ENCODE measurements at regions not wholly inside any gene's neighbourhood (a gene's known extent, or its start where the extent isn't known, plus 50 kb on each side); places are given as distances from the start of the nearest gene placed in this dataset.

- TF ChIP-seq, protein P1, sequence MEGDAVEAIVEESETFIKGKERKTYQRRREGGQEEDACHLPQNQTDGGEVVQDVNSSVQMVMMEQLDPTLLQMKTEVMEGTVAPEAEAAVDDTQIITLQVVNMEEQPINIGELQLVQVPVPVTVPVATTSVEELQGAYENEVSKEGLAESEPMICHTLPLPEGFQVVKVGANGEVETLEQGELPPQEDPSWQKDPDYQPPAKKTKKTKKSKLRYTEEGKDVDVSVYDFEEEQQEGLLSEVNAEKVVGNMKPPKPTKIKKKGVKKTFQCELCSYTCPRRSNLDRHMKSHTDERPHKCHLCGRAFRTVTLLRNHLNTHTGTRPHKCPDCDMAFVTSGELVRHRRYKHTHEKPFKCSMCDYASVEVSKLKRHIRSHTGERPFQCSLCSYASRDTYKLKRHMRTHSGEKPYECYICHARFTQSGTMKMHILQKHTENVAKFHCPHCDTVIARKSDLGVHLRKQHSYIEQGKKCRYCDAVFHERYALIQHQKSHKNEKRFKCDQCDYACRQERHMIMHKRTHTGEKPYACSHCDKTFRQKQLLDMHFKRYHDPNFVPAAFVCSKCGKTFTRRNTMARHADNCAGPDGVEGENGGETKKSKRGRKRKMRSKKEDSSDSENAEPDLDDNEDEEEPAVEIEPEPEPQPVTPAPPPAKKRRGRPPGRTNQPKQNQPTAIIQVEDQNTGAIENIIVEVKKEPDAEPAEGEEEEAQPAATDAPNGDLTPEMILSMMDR (IDR thresholded peaks at IDR 0.05; ENCODE audit: borderline replicate concordance, control extremely low read depth, extremely low read depth, insufficient read depth, missing control alignments), result no peak
- no peak for DNase-seq (ENCODE audit: low spot score)
- in situ Hi-C loops (cut with MboI; ENCODE audit: low sequenced_read_pairs, unreplicated experiment), result no loop called here
Observed at GRCh38 chr11:70741085-70741484, 342.8 kb downstream of the CTTN start.

DNA sequence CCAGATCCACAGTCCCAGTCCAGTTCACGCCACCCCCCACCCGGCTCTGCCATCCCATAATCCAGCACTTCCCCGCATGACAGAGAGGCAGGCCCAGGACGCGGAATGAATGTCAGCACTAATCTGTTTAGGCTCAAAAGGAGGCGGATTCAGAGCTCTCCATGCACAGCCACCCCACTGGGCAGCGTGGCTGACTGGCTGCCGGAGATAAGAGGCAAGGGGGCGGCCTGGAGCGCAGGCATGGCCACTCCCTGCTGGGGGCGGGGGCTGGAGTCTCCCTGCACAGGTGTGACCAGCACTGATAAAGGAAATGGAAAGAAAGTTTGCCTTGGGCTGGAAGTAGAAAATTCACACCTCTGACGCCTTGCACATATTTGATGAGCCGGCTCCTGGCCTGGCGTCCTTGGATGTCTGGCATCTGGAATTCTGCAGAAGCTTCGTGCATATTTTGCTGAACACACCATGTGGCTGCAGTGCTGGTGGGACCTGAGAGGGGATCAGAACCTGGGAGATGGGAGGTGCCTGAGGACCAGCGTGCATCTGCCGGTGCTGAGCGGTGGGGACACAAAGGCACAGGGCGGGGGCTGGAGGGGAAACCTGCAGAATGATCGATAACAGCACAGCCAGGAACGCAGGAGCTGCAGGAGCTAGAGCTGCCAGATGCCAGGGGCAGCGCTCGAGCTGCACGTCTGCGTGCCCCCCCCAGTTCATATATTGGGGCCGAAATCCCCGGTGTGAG lies 344.4 kb downstream of the CTTN start:
- TF ChIP-seq, protein P1 (IDR thresholded peaks at IDR 0.05; ENCODE audit: borderline replicate concordance, control extremely low read depth, extremely low read depth, insufficient read depth, missing control alignments), result no peak
- no peak for DNase-seq (ENCODE audit: low spot score)
- in situ Hi-C loops (cut with MboI; ENCODE audit: low sequenced_read_pairs, unreplicated experiment), result no loop called here

DNA sequence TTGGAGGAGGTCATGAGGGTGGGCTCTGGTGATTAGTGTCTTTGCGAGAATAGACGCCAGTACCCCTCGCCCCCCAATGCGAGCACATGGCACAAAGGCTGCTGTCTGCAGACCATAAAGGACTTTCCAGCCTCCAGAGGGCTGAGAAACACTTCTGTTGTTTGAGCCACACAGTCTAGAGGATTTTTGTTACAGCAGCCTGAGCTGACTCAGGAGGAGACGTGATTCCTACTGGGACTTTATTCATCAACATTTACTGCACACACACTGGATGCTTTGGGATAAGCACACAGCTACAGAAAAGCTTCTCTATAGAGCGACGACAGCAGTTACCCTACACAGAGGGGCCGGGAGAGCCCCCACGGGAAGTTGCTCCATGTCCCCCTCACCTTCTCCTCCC lies 345.0 kb downstream of the CTTN start:
- TF ChIP-seq, protein P1 (IDR thresholded peaks at IDR 0.05; ENCODE audit: borderline replicate concordance, control extremely low read depth, extremely low read depth, insufficient read depth, missing control alignments), result no peak
- DNase-seq (ENCODE audit: low spot score), result no peak
- in situ Hi-C loops (cut with MboI; ENCODE audit: low sequenced_read_pairs, unreplicated experiment), result no loop called here

DNA sequence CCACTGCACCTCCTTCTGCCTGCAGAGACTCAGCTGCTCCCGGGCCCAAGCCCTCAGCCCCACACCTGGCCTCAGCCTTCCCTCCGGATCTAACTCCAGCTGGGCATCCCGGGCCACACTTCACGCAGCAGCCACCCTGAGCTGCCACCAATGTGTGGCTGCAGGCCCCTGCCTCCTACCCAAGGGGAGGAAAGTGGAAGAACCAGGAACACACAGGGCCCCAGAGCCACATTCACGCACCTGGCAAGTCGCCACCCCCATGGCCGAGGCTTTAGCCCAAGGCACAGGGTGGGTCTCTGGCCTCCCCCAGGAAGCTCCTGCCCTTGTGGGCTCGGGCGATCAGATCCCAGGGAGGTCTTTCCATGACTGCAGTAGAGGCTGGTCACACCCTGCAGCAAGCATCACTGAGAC lies 345.6 kb downstream of the CTTN start:
- TF ChIP-seq, protein P1 (IDR thresholded peaks at IDR 0.05; ENCODE audit: borderline replicate concordance, control extremely low read depth, extremely low read depth, insufficient read depth, missing control alignments), result no peak
- DNase-seq (ENCODE audit: low spot score), result no peak
- in situ Hi-C loops (cut with MboI; ENCODE audit: low sequenced_read_pairs, unreplicated experiment), result no loop called here

DNA sequence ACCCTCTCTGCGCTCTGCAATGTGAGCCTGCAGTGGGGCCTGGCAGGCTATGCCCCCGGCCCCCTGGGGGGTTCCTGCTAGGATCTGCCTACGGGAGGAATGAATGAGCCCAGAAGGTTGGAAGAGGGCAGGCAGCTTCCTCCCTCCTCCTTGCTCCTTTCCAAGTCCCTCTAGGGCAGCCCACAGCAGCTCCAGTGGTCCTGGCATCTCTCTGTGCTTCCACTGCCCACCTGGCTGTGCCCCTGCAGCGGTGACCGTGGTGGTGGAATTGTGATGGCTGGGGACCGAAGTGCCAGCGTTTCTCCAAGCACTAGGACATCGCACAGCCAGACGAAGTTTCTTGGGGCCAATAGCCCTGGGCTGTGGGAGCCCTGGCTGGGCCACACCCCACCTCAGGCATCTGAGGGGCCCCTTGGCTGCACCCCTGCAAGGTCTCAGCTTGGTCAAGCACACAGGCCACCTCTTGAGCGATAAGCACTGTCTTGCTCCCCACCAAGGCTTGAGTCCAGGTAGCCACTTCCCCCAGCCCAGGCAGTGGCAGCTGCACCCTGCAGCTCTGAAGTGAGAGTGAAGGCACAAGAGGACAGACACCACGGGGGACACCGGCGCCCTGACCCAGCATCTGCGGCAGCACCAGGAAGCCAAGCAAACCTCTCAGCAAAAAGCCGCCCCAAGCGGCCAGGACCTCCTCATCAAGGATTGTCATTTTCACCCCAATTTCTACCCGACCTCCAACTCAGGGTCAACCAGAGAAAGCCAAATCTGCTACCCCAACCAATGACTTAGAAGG lies 346.3 kb downstream of the CTTN start:
- TF ChIP-seq, protein P1 (IDR thresholded peaks at IDR 0.05; ENCODE audit: borderline replicate concordance, control extremely low read depth, extremely low read depth, insufficient read depth, missing control alignments), result no peak
- no peak for DNase-seq (ENCODE audit: low spot score)
- in situ Hi-C loops (cut with MboI; ENCODE audit: low sequenced_read_pairs, unreplicated experiment), result no loop called here

DNA sequence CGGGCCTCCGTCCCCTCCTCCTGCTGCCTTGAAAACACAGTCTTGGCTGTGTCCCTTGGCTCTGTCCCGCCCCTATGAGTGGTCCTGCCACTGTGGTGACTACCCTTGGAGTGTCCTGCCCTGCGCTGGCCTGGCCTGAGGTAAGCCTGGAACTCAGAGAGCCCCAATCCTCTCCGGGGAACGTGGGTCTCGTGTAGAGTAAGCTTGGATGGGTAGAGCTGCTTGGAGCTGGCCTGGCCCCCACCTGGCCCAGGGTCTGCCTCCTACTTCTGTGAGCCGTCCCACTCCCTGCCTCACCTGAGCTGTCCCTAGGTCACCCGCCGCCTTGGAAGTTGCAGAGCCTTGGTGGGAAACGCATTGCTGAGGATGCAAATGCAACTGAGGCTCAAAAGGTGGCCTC lies 347.1 kb downstream of the CTTN start:
- no peak for DNase-seq (ENCODE audit: low spot score)
- TF ChIP-seq, protein P1 (IDR thresholded peaks at IDR 0.05; ENCODE audit: borderline replicate concordance, control extremely low read depth, extremely low read depth, insufficient read depth, missing control alignments), result no peak
- in situ Hi-C loops (cut with MboI; ENCODE audit: low sequenced_read_pairs, unreplicated experiment), result no loop called here
